ENCODE measurements at regions not wholly inside any gene's neighbourhood (a gene's known extent, or its start where the extent isn't known, plus 50 kb on each side); places are given as distances from the start of the nearest gene placed in this dataset.

DNA sequence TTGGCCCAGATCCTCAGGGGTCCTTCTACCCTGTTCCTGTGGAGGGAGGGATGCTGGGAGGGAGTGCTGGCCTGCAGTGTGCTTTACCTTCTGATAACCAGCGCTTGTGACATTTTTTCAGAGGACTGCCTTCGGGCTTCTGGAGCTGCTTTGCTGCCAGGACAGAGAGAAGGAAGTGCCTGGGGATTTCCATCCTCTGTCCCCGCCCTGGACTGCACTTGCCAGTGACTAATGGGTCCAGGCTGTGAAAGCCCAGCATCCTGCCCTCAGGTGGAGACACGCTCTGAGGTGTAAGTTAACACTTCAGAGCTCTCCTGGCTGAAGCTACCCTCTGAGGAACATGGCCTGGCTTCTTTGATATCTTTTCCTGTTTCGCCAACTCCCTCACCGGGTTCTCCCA is 158.7 kb upstream of the SYT13 start:
- TF ChIP-seq, protein P1, sequence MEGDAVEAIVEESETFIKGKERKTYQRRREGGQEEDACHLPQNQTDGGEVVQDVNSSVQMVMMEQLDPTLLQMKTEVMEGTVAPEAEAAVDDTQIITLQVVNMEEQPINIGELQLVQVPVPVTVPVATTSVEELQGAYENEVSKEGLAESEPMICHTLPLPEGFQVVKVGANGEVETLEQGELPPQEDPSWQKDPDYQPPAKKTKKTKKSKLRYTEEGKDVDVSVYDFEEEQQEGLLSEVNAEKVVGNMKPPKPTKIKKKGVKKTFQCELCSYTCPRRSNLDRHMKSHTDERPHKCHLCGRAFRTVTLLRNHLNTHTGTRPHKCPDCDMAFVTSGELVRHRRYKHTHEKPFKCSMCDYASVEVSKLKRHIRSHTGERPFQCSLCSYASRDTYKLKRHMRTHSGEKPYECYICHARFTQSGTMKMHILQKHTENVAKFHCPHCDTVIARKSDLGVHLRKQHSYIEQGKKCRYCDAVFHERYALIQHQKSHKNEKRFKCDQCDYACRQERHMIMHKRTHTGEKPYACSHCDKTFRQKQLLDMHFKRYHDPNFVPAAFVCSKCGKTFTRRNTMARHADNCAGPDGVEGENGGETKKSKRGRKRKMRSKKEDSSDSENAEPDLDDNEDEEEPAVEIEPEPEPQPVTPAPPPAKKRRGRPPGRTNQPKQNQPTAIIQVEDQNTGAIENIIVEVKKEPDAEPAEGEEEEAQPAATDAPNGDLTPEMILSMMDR (IDR thresholded peaks at IDR 0.05), result no peak
- no peak for TF ChIP-seq POLR2A (IDR thresholded peaks at IDR 0.05)
- TF ChIP-seq EP300 (IDR thresholded peaks at IDR 0.05), result no peak
- no peak for TF ChIP-seq POLR2AphosphoS5 (IDR thresholded peaks at IDR 0.05)

Data from stomach (tissue), 4 donors.